CD4-positive, alpha-beta T cell treated with Interleukin-10 for 1 hour (primary cell): ENCODE measurements at regions not wholly inside any gene's neighbourhood (a gene's known extent, or its start where the extent isn't known, plus 50 kb on each side); places are given as distances from the start of the nearest gene placed in this dataset.
"Not testable (repeated sequence)": the region's sequence is repeated elsewhere in the genome, so short reads cannot be mapped to it uniquely, and the experiment has no call there.

Experiments
- DNase-seq: peaks from one replicate; pipeline ENCODE4 v3.0.0-alpha.2; 2020

DNA sequence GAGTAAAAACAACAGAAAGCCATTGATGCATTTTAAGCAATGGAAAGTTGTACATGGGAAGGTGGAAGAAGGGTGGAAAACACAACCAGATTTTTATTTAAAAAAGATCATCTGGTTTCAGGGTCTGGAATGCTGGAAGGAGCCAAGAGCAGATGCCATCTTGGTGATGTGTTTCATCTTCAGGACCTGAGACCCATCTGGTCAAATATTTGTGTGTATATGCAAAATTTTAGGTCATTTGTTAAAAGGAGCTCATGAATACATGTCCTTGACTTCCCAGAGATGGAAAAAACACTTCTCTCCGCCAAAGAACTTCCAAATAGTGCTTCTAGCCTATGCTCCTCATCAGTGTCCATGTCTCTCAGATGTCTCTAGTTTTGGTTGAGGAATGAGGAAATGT lies 110.6 kb upstream of the GDNF start:
- DNase-seq = no peak

DNA sequence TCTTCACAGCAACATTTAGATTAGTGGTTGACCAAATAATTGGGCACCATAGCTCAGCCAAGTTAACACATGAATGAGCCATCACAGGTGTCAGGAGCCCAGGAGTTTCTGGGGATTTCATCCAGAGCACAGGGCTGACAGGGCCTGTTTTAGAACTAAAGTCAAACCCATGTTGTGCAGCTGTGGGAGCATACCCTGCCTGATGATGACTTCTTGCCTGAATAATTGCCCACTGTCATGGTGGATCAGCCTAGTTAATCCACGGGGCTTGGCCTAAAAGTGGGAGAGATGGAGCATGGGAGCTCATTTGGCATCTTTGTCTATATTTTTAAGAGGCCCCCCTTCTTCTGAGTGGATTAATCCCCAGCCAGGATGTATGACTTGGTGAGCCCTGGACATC lies 105.6 kb upstream of the GDNF start:
- DNase-seq = no peak

DNA sequence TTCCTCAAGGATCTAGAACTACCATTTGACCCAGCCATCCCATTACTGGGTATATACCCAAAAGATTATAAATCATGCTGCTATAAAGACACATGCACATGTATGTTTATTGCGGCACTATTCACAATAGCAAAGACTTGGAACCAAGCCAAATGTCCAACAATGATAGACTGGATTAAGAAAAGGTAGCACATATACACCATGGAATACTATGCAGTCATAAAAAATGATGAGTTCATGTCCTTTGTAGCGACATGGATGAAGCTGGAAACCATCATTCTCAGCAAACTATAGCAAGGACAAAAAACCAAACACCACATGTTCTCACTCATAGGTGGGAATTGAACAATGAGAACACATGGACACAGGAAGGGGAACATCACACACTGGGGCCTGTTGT lies 103.3 kb upstream of the GDNF start:
- DNase-seq = not testable (repeated sequence)

DNA sequence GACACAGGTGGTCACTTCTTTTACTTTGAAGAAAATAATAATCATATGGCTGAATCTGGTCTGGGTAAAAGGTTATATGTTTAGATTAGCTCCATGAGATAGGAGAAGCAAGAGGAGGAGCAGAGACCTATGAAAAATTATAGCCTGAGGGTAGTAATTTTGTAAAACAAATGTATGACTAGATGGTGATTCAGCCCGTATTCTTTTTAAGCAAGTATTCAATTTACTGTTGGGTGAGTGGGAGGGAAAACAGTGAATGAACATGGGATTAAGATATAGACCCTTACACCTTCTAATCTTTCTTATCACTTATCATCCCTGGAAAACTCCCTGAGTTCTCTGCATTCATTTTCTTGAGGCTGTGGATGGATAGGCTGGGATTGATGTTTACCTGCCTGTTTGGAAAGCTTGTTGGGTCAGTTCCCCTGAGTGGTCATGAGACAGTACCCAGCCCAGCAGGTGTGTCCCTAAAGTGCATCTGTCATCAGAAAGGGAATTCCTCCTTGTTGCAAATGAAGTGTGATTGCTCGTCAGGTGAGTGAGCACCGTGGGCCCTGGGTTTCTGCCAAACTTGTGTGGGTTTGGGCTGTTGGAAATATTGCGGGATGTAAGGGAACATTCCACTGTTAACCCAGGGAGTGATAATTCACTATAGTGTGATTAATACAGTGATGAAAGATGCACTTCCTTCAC lies 101.2 kb upstream of the GDNF start:
- DNase-seq = no peak

DNA sequence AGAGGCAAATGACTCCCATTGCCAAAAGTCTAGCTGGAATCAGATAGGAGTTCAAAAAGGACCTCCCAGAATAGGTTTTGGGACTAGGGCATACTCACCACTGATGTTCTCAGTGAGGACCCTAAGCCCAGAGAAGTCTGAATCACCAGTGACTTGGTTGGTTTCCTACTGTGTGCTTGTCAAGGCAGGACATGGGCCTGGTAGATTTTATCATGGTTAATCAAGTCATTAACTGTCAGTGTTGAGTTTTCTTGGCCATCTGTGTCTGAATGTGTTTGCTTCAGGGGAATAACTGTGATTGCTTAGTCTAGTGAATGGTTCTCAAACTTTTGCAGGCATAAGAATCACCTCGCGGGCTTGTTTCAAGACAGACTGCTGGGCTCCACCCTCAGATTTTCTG lies 99.0 kb upstream of the GDNF start:
- no peak for DNase-seq

DNA sequence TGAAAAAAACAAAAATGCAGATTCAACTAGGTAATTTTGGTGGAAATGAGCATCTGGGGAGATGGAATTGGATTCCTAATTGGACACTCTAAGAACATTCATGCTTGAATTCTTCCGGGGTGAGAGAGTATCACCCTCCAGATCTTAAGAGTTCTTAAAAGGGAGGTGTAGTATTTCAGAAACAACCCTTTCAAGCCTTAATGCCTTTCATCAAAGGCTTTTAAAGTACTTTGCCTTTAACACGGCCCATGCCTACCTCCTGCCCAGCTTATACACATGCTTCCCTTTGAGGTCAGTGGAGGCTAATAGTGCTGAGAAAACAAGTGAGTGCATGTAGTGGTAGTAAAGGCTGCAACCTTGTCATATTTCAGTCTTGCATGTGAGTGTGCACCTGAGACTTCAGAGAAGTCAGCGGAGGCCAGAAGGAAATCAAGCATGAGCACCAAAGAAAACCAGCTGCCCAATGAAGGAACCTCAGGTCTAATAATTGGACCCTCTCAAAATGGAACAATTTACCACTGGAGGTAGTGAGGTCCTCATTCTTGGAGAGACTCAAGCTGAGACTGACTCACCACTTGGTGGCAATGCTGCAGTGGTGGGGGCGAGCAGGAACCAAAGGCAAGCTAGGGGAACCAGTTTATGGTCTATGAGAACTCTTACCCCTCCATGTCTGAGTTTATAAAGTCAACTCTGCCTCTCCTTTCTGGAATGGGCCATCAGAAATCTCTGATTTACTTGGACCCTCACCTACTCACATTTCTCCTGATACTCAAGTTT lies 98.4 kb upstream of the GDNF start:
- DNase-seq = no peak

DNA sequence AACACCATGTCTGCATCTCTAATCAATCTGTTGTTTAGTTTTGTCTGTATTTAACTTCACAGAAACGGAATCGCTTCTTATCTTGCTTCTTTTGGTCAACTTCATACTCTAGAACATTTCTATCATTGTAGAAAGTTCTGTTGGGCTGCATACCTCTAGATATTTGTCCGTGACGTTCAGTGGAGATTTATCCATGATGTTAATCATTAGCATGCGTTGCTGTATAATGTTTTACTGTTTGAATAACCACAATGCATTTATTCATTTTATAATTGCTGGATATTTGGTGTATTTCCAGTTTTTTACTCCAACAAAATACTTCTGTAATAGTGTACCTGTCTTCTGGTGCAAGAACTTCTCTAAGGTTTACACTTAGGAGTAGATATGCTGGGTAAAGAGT lies 96.2 kb upstream of the GDNF start:
- DNase-seq = no peak

DNA sequence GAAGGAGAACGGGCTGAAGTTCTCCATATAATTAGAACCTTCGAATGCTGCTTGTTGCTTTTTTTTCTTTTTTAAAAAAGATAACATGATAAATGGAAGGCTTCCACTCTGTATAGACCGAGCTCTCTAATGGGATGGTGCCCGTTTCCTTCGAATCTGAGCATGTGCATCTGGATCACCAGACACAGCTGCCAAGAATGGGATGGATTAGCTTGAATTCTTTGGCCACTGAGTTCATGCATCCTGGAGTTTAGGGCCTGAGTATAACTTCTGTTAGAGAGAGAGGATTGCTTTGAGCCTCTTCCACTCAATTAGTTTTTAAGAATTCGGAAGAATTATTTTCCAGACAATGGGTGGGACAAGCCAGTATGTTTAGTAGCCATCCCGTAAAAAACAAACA lies 93.7 kb upstream of the GDNF start:
- no peak for DNase-seq

DNA sequence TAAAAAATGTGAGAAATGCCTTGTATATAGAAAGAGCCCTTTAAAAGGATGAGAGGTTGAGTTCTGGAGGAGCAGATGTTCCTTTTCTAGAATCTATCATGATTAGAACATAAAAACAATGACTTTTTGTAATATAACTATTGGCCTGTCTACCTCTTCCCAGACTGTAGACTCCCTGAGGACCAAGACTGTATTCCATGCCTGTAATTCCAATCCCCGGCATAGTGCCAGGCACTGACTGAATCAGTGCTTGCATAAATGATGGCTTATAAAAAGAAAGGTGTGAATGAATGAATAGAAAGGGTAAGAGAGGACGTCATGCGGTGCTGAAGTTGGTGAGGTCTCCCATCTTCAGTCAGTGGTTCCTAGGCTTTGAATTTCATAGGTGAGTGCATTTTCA lies 92.6 kb upstream of the GDNF start:
- DNase-seq = no peak

DNA sequence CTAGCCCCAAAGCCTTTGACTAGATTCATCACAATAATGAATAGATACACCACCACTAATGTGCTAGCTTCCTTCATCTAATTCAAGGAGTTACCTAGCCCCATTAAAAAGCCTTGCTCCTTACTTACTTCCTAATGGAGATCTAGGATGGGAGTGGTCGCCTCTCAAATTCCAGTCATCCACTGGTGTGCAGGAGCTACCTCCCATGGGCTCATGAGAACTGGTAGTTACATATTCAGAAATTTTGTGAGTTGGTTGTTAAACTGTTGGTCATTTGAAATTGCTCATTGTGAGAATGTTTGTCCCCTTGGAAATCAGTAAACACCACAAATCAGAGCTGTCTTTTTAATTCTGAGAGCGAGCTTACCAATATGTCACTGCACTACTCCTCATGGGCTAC lies 91.7 kb upstream of the GDNF start:
- no peak for DNase-seq

DNA sequence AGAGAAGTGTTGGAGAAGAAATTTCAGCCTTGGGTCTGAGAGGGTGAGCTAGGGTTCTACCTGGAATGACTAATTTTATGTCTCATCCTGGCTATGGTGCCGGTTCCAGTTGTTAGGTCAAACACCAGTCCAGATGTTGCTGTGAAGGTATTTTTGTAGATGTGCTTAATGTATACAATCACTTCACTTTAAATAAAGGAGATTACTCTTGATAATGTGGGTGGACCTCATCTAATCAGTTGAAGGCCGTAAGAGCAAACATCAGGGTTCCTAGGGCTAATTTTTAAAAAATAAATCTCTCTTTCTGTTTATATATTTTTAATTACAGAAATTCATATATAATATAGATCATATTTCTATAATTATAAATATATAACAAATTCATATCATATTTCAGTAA lies 90.5 kb upstream of the GDNF start:
- DNase-seq = no peak

DNA sequence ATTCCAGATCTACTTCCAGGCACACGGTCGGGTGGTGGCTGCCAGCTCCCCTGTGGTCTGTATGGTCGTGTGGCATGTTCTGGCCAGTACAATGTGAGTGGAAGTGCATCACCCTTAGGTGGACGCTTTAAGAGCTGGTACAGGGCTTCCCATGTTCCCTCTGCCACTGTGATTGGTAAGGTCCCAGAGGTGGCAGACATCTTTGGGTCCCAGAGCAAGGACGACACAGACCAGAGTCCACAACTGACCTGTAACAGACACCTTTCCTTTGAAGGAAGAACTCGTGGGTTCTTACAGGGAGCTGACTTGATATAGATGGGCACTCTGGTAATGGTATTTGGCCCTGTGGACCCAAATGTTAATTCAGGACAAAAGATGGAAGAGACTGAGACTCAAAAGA lies 90.0 kb upstream of the GDNF start:
- no peak for DNase-seq

DNA sequence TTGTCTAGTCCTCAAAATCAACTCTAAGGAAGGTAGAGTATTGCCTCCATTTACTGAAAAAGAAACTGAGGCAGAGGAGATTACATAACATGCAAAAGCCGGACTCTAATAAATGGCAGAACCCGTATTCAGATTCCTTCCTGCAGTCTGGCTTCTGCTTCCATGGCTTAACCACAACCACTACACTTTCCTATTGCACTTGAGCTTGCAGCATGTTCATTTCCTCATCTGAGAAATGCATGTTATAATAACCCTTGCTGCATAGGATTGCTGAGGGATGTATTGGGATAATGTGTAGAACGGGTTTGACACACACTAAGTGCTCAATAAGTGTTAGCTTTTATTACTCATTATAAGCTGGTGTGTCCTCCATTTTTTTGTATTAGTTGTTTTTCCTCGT lies 87.9 kb upstream of the GDNF start:
- not testable (repeated sequence) for DNase-seq

DNA sequence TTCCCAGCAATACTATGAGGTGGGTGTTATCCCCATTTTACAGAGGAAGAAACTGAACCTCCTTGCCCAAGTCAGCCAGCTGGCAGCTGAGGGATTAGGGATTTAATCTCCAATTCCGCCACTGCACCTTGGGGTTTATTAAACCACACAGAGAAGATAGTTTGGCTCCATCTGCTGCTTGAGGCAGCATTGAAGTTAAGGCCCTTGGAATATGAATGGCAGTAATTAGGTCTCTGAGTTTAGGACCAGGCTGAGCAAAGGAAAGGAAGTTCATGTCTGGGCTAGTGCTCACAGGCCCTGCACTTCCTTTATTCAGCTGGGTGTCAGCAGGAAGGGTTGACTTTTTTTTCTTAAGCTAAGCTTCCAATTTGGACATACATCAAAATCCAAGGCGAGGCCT lies 86.9 kb upstream of the GDNF start:
- no peak for DNase-seq

DNA sequence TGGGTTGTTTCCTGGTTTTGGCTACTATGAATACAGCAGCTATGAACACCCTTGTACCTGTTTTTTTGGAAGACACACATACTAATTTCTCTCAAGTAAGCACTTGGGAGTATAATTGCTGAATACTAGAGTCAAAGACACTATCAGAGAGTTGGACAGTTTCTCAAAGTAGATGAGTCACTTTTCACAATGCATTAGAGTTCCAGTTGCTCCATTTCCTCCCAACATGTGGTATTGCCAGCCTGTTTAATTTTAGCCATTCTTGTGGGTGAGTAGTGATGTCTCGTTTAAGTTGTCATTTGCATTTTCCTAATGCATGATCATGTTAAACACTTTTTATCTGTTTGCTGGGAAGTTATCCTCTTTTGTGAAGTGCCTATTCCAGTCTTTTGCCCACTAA lies 81.6 kb upstream of the GDNF start:
- no peak for DNase-seq

DNA sequence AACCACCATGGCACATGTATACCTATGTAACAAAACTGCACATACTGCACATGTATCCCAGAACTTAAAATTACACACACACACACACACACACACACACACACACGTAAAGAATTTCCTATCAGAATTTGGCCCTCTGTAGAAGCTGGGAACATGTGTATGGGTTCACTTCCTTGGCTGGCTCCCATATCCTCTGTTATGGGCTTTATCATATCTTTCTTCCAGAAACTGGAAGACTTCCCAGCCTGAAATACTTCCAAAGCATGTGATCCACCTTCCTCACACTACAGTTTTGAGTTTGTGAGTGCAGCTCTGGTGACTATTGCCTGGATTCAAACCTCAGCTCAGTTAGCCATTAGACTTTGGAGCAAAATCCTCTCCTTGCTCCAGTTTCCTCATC lies 78.6 kb upstream of the GDNF start:
- no peak for DNase-seq

DNA sequence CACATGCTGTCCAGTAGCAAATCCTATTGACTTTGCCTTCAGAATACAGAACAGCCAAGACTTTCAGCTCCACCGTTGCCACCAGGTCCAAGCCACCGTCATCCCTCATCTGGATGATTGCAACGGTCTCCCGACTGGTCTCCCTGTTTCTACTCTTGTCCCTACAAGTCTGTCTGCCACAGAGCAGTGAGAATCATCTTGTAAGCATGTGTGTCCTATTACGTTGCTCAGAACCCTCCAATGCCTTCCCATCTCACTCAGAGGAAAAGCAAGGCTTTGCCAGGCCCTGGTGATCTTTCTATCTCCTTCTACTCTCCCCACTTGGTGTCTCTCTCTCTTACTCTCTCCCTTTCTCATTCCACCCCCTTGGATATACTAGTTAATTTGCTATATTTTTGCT lies 76.7 kb upstream of the GDNF start:
- DNase-seq = no peak

DNA sequence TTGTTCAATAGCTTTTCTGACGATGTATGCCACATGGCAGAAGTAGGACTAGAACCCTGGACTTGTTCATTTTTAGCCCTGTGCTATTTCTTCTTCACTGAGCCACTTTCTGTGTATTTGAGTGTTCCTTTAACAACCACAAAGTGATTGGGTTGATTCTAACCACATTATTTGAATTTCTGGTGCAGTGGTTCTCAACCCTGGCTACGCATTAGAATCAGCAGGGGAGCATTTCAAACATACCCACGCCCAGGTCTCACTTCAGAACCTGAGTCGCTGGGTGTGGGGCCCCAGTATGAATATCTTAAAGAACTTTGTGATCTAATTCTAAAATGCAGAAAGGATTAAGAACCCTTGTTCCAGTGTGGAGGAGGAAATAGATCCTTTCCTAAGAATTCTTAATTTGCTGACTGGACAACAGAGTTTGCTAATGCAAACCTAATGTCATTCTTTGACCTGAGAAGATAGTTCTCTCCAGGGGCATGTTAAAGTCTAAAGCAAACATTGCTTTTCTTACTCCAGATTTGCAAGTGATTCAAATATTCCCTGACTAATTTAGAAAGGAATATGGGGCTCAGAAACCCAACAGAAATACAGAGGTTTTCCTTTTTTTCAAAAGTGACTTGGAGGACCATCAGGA lies 75.4 kb upstream of the GDNF start:
- no peak for DNase-seq

DNA sequence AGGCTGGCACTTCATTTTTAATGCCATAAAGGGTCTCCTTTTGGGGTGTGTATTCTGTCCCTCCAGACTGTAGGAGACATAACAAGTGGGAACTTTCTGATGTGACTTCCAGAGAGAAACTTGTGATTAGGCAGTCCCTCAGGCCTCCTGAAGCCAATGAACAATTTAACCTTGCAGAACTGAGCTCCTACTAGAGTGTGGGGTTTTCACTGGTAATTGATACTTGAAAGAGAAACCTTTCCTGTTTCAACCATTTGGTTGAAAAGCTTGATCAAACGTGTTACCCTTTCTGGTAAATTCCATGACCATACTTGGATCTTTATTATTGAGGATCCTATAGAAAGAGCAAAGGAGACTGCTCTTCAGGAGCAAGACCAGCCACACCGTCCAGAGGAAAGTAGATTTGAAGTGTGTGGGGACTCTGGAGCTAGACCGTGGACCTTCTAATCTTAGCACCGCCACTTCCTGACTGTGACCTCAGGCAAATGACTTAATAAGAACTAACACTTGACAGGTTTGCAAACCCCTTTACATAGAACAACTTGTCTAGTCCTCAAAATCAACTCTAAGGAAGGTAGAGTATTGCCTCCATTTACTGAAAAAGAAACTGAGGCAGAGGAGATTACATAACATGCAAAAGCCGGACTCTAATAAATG lies 69.9 kb upstream of the GDNF start:
- DNase-seq = not testable (repeated sequence)

DNA sequence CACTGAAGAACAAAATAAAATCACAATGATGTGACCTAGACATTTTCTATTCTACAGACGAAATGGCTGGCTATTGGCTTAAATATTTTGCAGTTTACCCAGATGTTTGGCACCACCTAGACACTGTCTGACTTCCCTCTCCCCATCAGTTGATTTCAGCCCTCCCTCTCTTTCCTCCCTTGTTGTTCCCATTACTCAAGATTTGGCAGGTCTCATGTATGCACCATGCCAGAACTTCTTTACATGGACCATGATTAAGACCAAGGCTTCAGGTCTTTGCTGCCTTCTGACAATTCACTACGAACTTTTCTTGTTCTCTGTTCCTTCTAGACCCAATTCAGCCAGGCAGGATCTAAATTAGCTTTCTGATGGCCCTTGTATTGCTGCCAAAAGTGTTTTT lies 66.6 kb upstream of the GDNF start:
- no peak for DNase-seq

DNA sequence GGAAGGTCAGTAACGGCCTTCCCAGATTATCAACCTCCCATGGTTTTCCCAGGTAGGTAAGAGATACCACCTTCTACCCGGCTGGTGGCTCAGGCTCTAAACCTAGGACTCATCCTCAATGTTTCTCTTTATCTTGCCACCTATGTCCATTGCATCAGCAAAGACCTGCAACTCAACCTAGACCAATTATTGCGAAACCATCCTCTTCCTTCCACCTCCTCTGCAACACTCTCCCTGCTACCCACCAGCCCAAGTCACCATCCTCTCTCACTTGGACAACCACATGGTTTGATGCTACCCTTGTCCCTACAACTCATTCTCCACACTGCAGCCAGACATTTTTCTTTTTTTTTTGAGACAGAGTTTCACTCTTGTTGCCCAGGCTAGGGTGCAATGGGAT lies 65.4 kb upstream of the GDNF start:
- DNase-seq = no peak

DNA sequence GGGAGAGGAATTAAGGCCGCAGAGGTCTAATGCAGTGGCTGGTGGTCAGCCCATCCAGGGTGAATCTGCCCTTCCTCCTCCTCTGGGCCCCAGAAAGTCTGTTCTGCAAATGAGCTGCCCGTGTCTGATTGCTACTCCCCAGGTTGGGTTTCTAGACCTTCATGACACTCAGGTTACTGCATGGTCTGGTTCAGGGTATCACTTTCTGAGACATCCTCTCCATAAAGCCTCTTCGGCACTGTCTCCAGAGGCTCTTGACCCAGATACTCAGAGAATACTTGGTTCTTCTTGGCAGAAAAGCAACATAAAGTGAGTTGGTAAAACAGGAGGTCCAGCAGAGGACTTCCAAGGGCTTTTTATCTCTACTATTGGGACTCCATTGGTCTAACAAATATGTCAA lies 62.5 kb upstream of the GDNF start:
- DNase-seq = no peak

DNA sequence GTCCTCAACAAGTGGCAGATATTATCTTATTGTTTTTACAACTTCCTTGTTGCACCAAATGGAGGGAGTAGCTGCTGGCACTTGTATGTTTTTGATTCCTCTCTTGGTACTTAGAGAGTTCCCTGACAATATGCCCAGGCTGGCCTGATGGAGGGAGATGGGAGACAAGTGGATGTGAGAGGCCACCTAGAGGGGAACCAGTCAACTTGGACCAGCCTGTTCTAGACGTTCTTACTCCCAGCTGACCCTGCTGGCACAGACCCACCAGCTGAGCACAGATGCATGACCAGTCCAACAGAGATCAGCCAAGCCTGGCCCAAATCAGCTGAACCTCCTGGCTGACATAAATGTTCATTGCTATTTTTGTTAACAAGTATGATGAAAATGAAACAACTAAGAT lies 60.9 kb upstream of the GDNF start:
- DNase-seq = no peak

DNA sequence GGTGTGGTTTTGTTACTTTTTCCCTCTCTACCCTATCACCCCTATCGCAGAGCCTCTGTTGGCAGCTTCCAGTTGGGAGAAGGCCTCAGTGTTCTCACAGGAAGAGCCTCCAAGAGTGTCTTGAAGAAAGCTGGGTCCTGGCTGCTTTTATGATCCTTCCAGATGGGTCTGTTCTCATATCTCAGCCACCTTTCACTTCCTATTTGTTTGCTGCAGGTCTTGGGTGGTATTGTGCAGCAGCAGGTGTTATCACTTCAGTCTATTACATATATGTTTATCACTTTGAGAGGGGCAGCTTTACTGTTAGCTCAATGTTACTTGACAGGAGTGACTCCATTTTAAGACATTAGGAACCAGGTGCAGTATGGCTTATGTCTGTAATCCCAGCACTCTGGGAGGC lies 59.2 kb upstream of the GDNF start:
- no peak for DNase-seq
